ENCODE measurements at regions not wholly inside any gene's neighbourhood (a gene's known extent, or its start where the extent isn't known, plus 50 kb on each side); places are given as distances from the start of the nearest gene placed in this dataset.

DNA sequence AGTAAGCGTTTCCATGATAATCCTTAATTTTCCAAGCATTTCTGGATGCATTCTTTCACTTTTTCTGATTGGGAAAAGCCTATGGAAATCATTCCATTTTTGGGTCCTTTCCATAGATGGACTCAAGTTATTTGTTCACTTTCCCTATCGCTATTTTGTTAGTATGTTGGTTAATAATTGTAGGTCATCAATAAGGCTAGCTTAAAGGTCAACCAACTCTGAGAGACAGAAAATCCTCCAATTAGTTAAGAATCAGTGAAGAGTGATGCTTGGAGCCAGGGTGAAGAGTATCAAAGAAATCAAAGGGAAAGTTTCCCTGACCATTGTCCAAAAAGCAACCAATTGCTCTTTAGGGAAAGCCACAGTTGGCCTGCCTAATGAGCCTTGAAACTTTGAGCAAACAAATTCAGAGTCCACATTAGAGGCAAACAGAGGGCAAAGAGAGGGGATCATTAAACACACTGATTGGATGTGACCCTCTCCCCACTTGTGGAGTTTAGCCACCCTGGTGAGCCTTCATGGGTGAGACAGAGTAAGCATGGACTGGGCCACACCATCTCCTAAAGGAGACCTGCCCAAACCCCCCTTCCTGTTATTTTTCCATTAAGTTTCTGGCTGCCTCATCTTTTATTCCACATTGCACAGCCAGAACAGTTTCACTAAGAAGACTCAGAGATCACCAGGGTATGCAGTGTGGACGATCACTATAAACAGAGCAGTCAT is 133.4 kb upstream of the DYNLRB2 start:
- Histone ChIP-seq H3K4me2 (ENCODE audit: low read depth, low read length, poor library complexity, severe bottlenecking) (no peak overlapping the region), H3K9me3 (ENCODE audit: insufficient read depth, low read length) (no peaks in the 10 kb centered on the region), H3K4me3 (ENCODE audit: insufficient read depth, low read length, poor library complexity, severe bottlenecking) (no peak overlapping the region), H2AFZ (ENCODE audit: low read depth, low read length, severe bottlenecking) (no peak overlapping the region), H3K9ac (ENCODE audit: low read length) (no peak overlapping the region), H3F3A (ENCODE audit: insufficient read depth) (no peaks in the 10 kb centered on the region), H4K20me1 (ENCODE audit: low read depth, low read length) (no peaks in the 10 kb centered on the region), H3K9me2 (replicated peaks; ENCODE audit: insufficient read depth, low read length) (no peaks in the 10 kb centered on the region), H3K27ac (ENCODE audit: low read depth, low read length) (no peak overlapping the region), H3K79me2 (ENCODE audit: insufficient read depth, low read length) (no peaks in the 10 kb centered on the region), H3K27me3 (ENCODE audit: low read length) (no peaks in the 10 kb centered on the region), H3K36me3 (ENCODE audit: low read length) (no peaks in the 10 kb centered on the region)
- TF ChIP-seq, protein P1, sequence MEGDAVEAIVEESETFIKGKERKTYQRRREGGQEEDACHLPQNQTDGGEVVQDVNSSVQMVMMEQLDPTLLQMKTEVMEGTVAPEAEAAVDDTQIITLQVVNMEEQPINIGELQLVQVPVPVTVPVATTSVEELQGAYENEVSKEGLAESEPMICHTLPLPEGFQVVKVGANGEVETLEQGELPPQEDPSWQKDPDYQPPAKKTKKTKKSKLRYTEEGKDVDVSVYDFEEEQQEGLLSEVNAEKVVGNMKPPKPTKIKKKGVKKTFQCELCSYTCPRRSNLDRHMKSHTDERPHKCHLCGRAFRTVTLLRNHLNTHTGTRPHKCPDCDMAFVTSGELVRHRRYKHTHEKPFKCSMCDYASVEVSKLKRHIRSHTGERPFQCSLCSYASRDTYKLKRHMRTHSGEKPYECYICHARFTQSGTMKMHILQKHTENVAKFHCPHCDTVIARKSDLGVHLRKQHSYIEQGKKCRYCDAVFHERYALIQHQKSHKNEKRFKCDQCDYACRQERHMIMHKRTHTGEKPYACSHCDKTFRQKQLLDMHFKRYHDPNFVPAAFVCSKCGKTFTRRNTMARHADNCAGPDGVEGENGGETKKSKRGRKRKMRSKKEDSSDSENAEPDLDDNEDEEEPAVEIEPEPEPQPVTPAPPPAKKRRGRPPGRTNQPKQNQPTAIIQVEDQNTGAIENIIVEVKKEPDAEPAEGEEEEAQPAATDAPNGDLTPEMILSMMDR (IDR thresholded peaks at IDR 0.05; ENCODE audit: insufficient read depth, low read length, poor library complexity, severe bottlenecking), result no peak
- TF ChIP-seq EZH2phosphoT487 (conservative IDR thresholded peaks at IDR 0.05; ENCODE audit: low read length), result no peak

DNA sequence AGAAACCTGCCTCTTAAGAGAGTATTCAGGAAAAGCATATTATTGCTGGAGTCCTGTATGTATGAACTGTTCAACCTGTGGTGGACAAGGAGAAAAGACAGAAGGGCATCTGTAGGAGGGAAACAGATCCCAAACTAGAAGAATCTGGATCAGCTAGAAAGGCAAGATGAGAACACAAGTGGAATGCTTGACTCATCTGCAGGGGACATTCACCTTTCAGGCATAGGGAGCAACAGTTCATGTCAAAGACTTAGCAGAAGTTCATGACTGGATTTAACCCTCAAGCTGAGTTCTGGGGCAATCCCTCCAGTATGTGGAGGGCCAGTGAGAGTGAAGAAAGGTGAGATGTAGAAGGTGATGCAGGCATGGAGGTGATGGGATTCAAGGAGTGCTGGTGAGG is 135.9 kb upstream of the DYNLRB2 start:
- H3K9me3 ChIP-seq (ENCODE audit: insufficient read depth, low read length), result peaks cover 5% of the 10 kb centered on the region; the same call in 1 of the 2 replicates
- H2AFZ ChIP-seq (ENCODE audit: low read depth, low read length, severe bottlenecking), result no peak overlapping the region
- H3K9ac ChIP-seq (ENCODE audit: low read length), result no peak overlapping the region
- H3K27ac ChIP-seq (ENCODE audit: low read depth, low read length), result no peak overlapping the region
- no peak overlapping the region for H3K4me3 ChIP-seq (ENCODE audit: insufficient read depth, low read length, poor library complexity, severe bottlenecking)
- no peaks in the 10 kb centered on the region for H3K9me2 ChIP-seq (replicated peaks; ENCODE audit: insufficient read depth, low read length)
- H4K20me1 ChIP-seq (ENCODE audit: low read depth, low read length), result no peaks in the 10 kb centered on the region
- no peaks in the 10 kb centered on the region for H3K36me3 ChIP-seq (ENCODE audit: low read length)
- H3K27me3 ChIP-seq (ENCODE audit: low read length), result no peaks in the 10 kb centered on the region
- H3K4me2 ChIP-seq (ENCODE audit: low read depth, low read length, poor library complexity, severe bottlenecking), result no peak overlapping the region
- H3F3A ChIP-seq (ENCODE audit: insufficient read depth), result no peaks in the 10 kb centered on the region
- no peaks in the 10 kb centered on the region for H3K79me2 ChIP-seq (ENCODE audit: insufficient read depth, low read length)
- TF ChIP-seq EZH2phosphoT487 (conservative IDR thresholded peaks at IDR 0.05; ENCODE audit: low read length), result no peak
- TF ChIP-seq, protein P1 (IDR thresholded peaks at IDR 0.05; ENCODE audit: insufficient read depth, low read length, poor library complexity, severe bottlenecking), result no peak

DNA sequence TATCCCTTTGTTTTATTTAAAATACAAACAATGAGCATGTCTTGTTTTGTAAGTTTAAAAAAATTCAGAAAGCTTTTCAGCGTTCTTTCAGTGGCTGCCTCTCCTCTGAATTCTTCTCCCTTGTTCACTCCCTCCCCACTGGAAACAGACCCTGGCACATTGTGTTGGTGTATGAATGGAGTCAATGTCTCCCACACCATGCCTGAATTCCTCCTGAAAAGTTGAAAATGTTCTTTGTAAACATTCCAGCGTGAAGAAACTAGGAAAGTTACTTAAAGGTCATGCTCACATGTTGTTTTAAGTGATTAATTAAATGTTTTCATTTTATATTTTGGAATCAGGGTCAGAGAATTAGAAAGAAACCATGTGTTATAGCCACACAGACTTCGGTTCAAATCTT is 136.9 kb upstream of the DYNLRB2 start:
- Histone ChIP-seq H3K27ac (ENCODE audit: low read depth, low read length) (no peak overlapping the region), H3K4me3 (ENCODE audit: insufficient read depth, low read length, poor library complexity, severe bottlenecking) (no peak overlapping the region), H2AFZ (ENCODE audit: low read depth, low read length, severe bottlenecking) (no peak overlapping the region), H3K9me3 (ENCODE audit: insufficient read depth, low read length) (peaks cover 5% of the 10 kb centered on the region; the same call in 1 of the 2 replicates), H3K9me2 (replicated peaks; ENCODE audit: insufficient read depth, low read length) (no peaks in the 10 kb centered on the region), H3F3A (ENCODE audit: insufficient read depth) (no peaks in the 10 kb centered on the region), H3K36me3 (ENCODE audit: low read length) (no peaks in the 10 kb centered on the region), H3K9ac (ENCODE audit: low read length) (no peak overlapping the region), H3K79me2 (ENCODE audit: insufficient read depth, low read length) (no peaks in the 10 kb centered on the region), H3K27me3 (ENCODE audit: low read length) (no peaks in the 10 kb centered on the region), H4K20me1 (ENCODE audit: low read depth, low read length) (no peaks in the 10 kb centered on the region), H3K4me2 (ENCODE audit: low read depth, low read length, poor library complexity, severe bottlenecking) (no peak overlapping the region)
- TF ChIP-seq EZH2phosphoT487 (conservative IDR thresholded peaks at IDR 0.05; ENCODE audit: low read length), result no peak
- TF ChIP-seq, protein P1 (IDR thresholded peaks at IDR 0.05; ENCODE audit: insufficient read depth, low read length, poor library complexity, severe bottlenecking), result no peak

Data from SU-DHL-6 (cell line).